Keratinocyte (primary cell): ENCODE measurements at regions not wholly inside any gene's neighbourhood (a gene's known extent, or its start where the extent isn't known, plus 50 kb on each side); places are given as distances from the start of the nearest gene placed in this dataset.

Source experiments
- CTCF ChIP-seq, 3 experiments: IDR thresholded peaks in 1 of 3; conservative IDR thresholded peaks in 1 of 3; optimal IDR thresholded peaks in 1 of 3; 2 replicates in 2 of 3; 3 replicates in 1 of 3; pipeline versions ENCODE3 to v1.5.1; 2011; ENCODE audit warnings: low read length in 3 of 3, mild to moderate bottlenecking in 3 of 3, moderate library complexity in 2 of 3, control low read depth in 1 of 3, inconsistent platforms in 1 of 3; ENCODE audit not compliant: insufficient read depth in 2 of 3; ENCODE audit errors: extremely low read depth in 1 of 3
- EZH2 ChIP-seq: IDR thresholded peaks from one replicate; pipeline ENCODE4 v1.6.1; 2012; ENCODE audit warnings: inconsistent platforms, mild to moderate bottlenecking, low read length, moderate library complexity

GRCh38 chr14:81682134-81682533, 148.5 kb upstream of the SEL1L start:
- TF ChIP-seq CTCF (optimal IDR thresholded peaks at IDR 0.05 in 1 of 3, IDR thresholded peaks at IDR 0.05 in 1 of 3, conservative IDR thresholded peaks at IDR 0.05 in 1 of 3; ENCODE audit: extremely low read depth in 1 of 3, insufficient read depth in 2 of 3, low read length in 3 of 3) (no peak), EZH2 (no peak)
